OCI-LY7 (cell line): ENCODE measurements at regions not wholly inside any gene's neighbourhood (a gene's known extent, or its start where the extent isn't known, plus 50 kb on each side); places are given as distances from the start of the nearest gene placed in this dataset.
A peak's percentile ranks its signal among the peaks of the same experiment; 100 is the strongest.

Source experiments
- BruUV-seq: library from RNA; stranded (reverse); fragments of 400-500 nt; replicated peaks from 2 replicates; lab custom pipeline; 2021; lab: Mats Ljungman, UMichigan
- CTCF ChIA-PET: fragments of 300-600 bp; sonication (Branson Sonifier 250); formaldehyde crosslinking; loops from one replicate; lab custom pipeline; 2022; ENCODE audit warnings: antibody characterized with exemption; ENCODE audit not compliant: unreplicated experiment; lab: Charles Lee
- POLR2A ChIA-PET: fragments of 300-600 bp; sonication (Branson Sonifier 250); formaldehyde crosslinking; loops from one replicate; lab custom pipeline; 2022; ENCODE audit warnings: antibody characterized with exemption; lab: Charles Lee
- DNase-seq: peaks from one replicate; pipeline ENCODE4 v3.0.0-alpha.2; 2015; ENCODE audit warnings: low spot score
- H2AFZ ChIP-seq: fragments of 200-600 bp; sonication (generic), shearing (Covaris generic); 2 replicates; pipeline ENCODE4 v1.6.1; 2014; ENCODE audit warnings: mild to moderate bottlenecking, antibody characterized with exemption, low read length, moderate library complexity
- H3K27ac ChIP-seq: fragments of 200-600 bp; sonication (generic); 2 replicates; pipeline ENCODE4 v1.5.1; 2014; ENCODE audit warnings: mixed run types, low read depth, mild to moderate bottlenecking, moderate library complexity, low read length, inconsistent platforms; ENCODE audit not compliant: poor library complexity, severe bottlenecking
- H3K36me3 ChIP-seq: fragments of 200-600 bp; sonication (generic); 2 replicates; pipeline ENCODE4 v1.6.1; 2014; ENCODE audit warnings: mild to moderate bottlenecking, antibody characterized with exemption, low read length, moderate library complexity, mixed read lengths; ENCODE audit not compliant: insufficient read depth
- H3K4me1 ChIP-seq: fragments of 200-600 bp; sonication (generic); 2 replicates; pipeline ENCODE4 v1.5.1; 2014; ENCODE audit warnings: mild to moderate bottlenecking, low read length; ENCODE audit not compliant: insufficient read depth, poor library complexity, severe bottlenecking
- H3K4me2 ChIP-seq: fragments of 200-600 bp; sonication (generic); 2 replicates; pipeline ENCODE4 v1.6.1; 2014; ENCODE audit warnings: mild to moderate bottlenecking, low read length
- H3K4me3 ChIP-seq: fragments of 200-600 bp; sonication (generic); 2 replicates; pipeline ENCODE4 v1.5.1; 2014; ENCODE audit warnings: mild to moderate bottlenecking, low read depth, low read length; ENCODE audit not compliant: poor library complexity, severe bottlenecking
- H3K79me2 ChIP-seq: fragments of 200-600 bp; sonication (generic); 2 replicates; pipeline ENCODE4 v1.6.1; 2016; ENCODE audit warnings: low read depth, mild to moderate bottlenecking, low read length, moderate library complexity, mixed read lengths; ENCODE audit not compliant: insufficient read depth
- H3K9me2 ChIP-seq: fragments of 200-600 bp; sonication (generic); 2 replicates; pipeline ENCODE4 v1.6.1; 2016; ENCODE audit warnings: mild to moderate bottlenecking, low read length, mixed read lengths; ENCODE audit not compliant: insufficient read depth
- H3K9me3 ChIP-seq: fragments of 200-600 bp; sonication (generic); 2 replicates; pipeline ENCODE4 v1.6.1; 2014; ENCODE audit warnings: mild to moderate bottlenecking, mixed run types, low read length, mixed read lengths
- H4K20me1 ChIP-seq: fragments of 200-600 bp; sonication (generic); 2 replicates; pipeline ENCODE4 v1.6.1; 2014; ENCODE audit warnings: mild to moderate bottlenecking, antibody characterized with exemption, low read length, moderate library complexity, mixed read lengths; ENCODE audit not compliant: insufficient read depth
- EZH2phosphoT487 ChIP-seq: fragments of 200-600 bp; sonication (generic); IDR thresholded peaks from 2 replicates; pipeline ENCODE4 v1.6.1; 2018; ENCODE audit warnings: low read depth, borderline replicate concordance, mild to moderate bottlenecking, mixed run types, antibody characterized with exemption, low read length, moderate library complexity, mixed read lengths
- intact Hi-C: fragments of 100-400 bp; cut with micrococcal nuclease; formaldehyde crosslinking; loops from one replicate; pipeline ENCODE4 v1.10.0; 2022; ENCODE audit not compliant: unreplicated experiment
- TF ChIP-seq, protein P1 (sequence below): fragments of 200-600 bp; sonication (generic); conservative IDR thresholded peaks from 2 replicates; pipeline ENCODE4 v1.5.1; 2014; ENCODE audit warnings: mild to moderate bottlenecking, antibody characterized with exemption, low read length, moderate library complexity, mixed read lengths

DNA sequence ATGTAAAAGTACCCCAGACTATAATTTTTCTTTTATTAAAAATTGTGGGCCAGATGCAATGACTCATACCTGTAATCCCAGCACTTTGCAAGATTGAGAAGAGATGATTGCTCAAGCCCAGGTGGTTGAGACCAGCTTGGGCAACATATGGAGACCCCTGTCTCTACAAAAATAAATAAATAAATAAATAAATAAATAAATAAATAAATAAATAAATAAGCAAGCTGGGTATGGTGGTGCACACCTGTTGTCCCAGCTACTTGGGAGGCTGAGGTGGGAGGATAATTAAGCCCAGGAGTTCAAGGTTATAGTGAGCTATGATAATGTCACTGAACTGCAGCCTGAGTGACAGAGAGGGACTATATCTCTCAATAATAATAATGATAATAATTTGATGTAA, 66.1 kb upstream of the CCDC179 start:
- BruUV-seq: no TSS peak
- no peaks in the 10 kb centered on the region for H3K4me1 ChIP-seq
- DNase-seq: no peak
- H3K4me3 ChIP-seq: no peak overlapping the region
- TF ChIP-seq, protein P1, sequence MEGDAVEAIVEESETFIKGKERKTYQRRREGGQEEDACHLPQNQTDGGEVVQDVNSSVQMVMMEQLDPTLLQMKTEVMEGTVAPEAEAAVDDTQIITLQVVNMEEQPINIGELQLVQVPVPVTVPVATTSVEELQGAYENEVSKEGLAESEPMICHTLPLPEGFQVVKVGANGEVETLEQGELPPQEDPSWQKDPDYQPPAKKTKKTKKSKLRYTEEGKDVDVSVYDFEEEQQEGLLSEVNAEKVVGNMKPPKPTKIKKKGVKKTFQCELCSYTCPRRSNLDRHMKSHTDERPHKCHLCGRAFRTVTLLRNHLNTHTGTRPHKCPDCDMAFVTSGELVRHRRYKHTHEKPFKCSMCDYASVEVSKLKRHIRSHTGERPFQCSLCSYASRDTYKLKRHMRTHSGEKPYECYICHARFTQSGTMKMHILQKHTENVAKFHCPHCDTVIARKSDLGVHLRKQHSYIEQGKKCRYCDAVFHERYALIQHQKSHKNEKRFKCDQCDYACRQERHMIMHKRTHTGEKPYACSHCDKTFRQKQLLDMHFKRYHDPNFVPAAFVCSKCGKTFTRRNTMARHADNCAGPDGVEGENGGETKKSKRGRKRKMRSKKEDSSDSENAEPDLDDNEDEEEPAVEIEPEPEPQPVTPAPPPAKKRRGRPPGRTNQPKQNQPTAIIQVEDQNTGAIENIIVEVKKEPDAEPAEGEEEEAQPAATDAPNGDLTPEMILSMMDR: no peak
- no peak for TF ChIP-seq EZH2phosphoT487
- H4K20me1 ChIP-seq: no peaks in the 10 kb centered on the region
- POLR2A ChIA-PET: interaction anchor here (1.2 kb wide), 1 partner anchor 26 kb away, joined by 3 read pairs; no protein-coding TSS in a partner anchor
- CTCF ChIA-PET: no interaction called here
- no peaks in the 10 kb centered on the region for H3K9me3 ChIP-seq
- H3K4me2 ChIP-seq: no peak overlapping the region
- H3K9me2 ChIP-seq: no peaks in the 10 kb centered on the region
- no peak overlapping the region for H2AFZ ChIP-seq
- no peak overlapping the region for H3K27ac ChIP-seq
- H3K36me3 ChIP-seq: no peaks in the 10 kb centered on the region
- intact Hi-C loops: no loop called here
- no peaks in the 10 kb centered on the region for H3K79me2 ChIP-seq

DNA sequence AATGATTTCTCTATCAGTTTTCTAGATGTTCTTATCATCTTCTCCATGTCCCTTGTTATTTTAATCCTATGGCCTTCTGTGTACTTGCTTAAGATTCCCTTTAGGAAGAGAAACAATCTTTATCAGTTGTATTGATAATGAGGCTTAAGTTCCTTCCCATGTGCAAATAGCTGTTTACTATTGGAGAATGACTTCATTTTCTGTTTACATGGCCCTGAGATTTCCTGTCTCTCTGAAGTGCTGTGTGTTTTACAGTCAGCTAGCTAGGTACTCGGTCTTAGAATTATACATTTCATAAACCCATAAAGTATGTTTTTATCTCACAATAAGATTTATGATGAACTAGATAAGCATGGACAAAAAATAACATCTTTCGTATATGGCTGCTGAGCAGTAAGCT, 67.5 kb upstream of the CCDC179 start:
- H3K4me1 ChIP-seq: no peaks in the 10 kb centered on the region
- intact Hi-C loops: no loop called here
- no peaks in the 10 kb centered on the region for H3K79me2 ChIP-seq
- no peaks in the 10 kb centered on the region for H3K36me3 ChIP-seq
- no TSS peak for BruUV-seq
- H3K9me2 ChIP-seq: no peaks in the 10 kb centered on the region
- ChIA-PET CTCF (no interaction called here), POLR2A (no interaction called here)
- TF ChIP-seq, protein P1: no peak
- TF ChIP-seq EZH2phosphoT487: no peak
- H3K9me3 ChIP-seq: no peaks in the 10 kb centered on the region
- H3K4me3 ChIP-seq: no peak overlapping the region
- no peak for DNase-seq
- H3K27ac ChIP-seq: no peak overlapping the region
- no peaks in the 10 kb centered on the region for H4K20me1 ChIP-seq
- H3K4me2 ChIP-seq: no peak overlapping the region
- H2AFZ ChIP-seq: no peak overlapping the region

DNA sequence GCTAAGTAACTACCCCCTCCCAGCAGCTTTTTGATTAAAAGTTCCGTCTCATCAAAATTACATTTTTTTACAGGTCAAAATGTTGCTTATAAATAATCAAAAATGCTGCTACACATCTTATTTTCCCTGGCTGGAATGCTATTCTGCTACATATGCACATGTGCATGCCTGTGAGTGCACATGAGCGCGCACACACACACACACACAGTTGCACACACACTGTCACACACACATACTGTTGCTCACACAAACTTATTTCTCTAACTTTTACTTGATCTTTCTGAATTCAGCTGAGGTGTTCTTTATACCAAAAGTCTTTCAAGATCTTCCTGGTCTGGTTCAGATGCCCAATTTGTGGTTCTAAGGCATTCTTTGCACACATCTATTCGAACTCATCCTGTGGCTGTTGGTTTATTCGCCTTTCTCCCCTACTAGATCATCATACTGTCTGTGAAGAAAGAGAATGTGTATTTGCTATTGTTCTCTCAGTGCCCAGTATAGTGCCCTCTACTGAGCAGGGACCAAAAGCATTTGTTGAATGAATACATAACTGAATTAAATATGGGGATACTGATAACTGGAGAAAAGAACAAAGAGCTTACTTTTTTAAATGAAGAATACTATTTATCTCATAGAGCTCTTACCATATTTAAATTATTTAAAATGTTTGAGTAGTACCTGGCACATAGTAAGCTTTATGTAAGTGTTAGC, 68.1 kb upstream of the CCDC179 start:
- Histone ChIP-seq H3K4me1 (no peaks in the 10 kb centered on the region), H3K4me3 (no peak overlapping the region), H3K9me2 (no peaks in the 10 kb centered on the region), H3K9me3 (no peaks in the 10 kb centered on the region), H4K20me1 (no peaks in the 10 kb centered on the region), H3K36me3 (no peaks in the 10 kb centered on the region), H3K4me2 (no peak overlapping the region), H2AFZ (no peak overlapping the region), H3K27ac (no peak overlapping the region), H3K79me2 (no peaks in the 10 kb centered on the region)
- POLR2A ChIA-PET: interaction anchor here (0.7 to 0.9 kb wide), 2 partner anchors 22 to 457 kb away, joined by 3 read pairs; no protein-coding TSS in a partner anchor
- intact Hi-C loops: no loop called here
- CTCF ChIA-PET: no interaction called here
- no TSS peak for BruUV-seq
- DNase-seq: no peak
- TF ChIP-seq, protein P1: peak; percentile 52
- TF ChIP-seq EZH2phosphoT487: no peak
